Stomach (tissue), 8 donors: ENCODE measurements at regions not wholly inside any gene's neighbourhood (a gene's known extent, or its start where the extent isn't known, plus 50 kb on each side); places are given as distances from the start of the nearest gene placed in this dataset.

Experiments used
- DNase-seq, 2 donors: peaks; one replicate each; pipeline versions ENCODE4 v3.0.0 to v3.0.0-alpha.2; 2013 to 2019
- H3K27ac ChIP-seq, 5 donors: fragments of 200-600 bp in 4 of 5; sonication (generic) in 4 of 5; one replicate each; pipeline ENCODE4 v1.5.1; 2013 to 2019; ENCODE audit warnings: mild to moderate bottlenecking in 1 of 5, moderate library complexity in 1 of 5
- H3K27me3 ChIP-seq, 3 donors: fragments of 200-600 bp; sonication (generic); one replicate each; pipeline ENCODE4 v1.5.1; 2017 to 2019; ENCODE audit warnings: mixed run types in 1 of 3
- H3K36me3 ChIP-seq, 4 donors: fragments of 200-600 bp; sonication (generic); 1 replicate in 3 of 4; 2 replicates in 1 of 4; pipeline ENCODE4 v1.5.1; 2016 to 2019
- H3K4me1 ChIP-seq, 4 donors: fragments of 200-600 bp; sonication (generic); one replicate each; pipeline ENCODE4 v1.5.1; 2016 to 2019
- H3K4me3 ChIP-seq, 4 donors: fragments of 200-600 bp; sonication (generic) in 3 of 4; one replicate each; pipeline ENCODE4 v1.5.1; 2016 to 2019; ENCODE audit warnings: mild to moderate bottlenecking in 1 of 4
- H3K9me3 ChIP-seq, 4 donors: fragments of 200-600 bp; sonication (generic); one replicate each; pipeline ENCODE4 v1.5.1; 2016 to 2019
- EP300 ChIP-seq: sonication (generic); formaldehyde crosslinking; IDR thresholded peaks from one replicate; pipeline ENCODE4 v1.6.1; 2017; ENCODE audit warnings: antibody characterized with exemption
- POLR2A ChIP-seq, 4 donors: fragments of 450-650 bp; IDR thresholded peaks; one replicate each; pipeline ENCODE4 v1.6.1; 2016; ENCODE audit warnings: antibody characterized with exemption in 4 of 4, control low read depth in 2 of 4, mild to moderate bottlenecking in 1 of 4, moderate library complexity in 1 of 4
- POLR2AphosphoS5 ChIP-seq, 3 donors: sonication (generic); formaldehyde crosslinking; IDR thresholded peaks; one replicate each; pipeline ENCODE4 v1.6.1; 2016; ENCODE audit warnings: antibody characterized with exemption in 3 of 3
- WGBS, 5 donors: extraction: QIAGEN DNeasy Blood & Tissue Kit in 3 of 5; methylation state at CpG; one replicate each; pipeline versions ENCODE4 v1.1.5 to v1.1.7; 2013 to 2018; 5-methylcytosine and 5-hydroxymethylcytosine counted together
- intact Hi-C: fragments of 100-400 bp; cut with DNase I; formaldehyde crosslinking; loops from one replicate; pipeline ENCODE4 v1.15.1; 2023; ENCODE audit warnings: low total_unique reads
- TF ChIP-seq, protein P1 (sequence below), 7 experiments: fragments of 450-650 bp in 4 of 7; fragments of 200-600 bp in 3 of 7; sonication (generic) in 3 of 7; IDR thresholded peaks; one replicate each; pipeline ENCODE4 v1.5.1; 2016 to 2019; ENCODE audit warnings: antibody characterized with exemption in 7 of 7, control low read depth in 2 of 7, mild to moderate bottlenecking in 1 of 7
- donor health status: healthy with polysubstance abuse.
- donor health status: Bipolar disorder and iron deficiency.
- donor health status: healthy.

DNA sequence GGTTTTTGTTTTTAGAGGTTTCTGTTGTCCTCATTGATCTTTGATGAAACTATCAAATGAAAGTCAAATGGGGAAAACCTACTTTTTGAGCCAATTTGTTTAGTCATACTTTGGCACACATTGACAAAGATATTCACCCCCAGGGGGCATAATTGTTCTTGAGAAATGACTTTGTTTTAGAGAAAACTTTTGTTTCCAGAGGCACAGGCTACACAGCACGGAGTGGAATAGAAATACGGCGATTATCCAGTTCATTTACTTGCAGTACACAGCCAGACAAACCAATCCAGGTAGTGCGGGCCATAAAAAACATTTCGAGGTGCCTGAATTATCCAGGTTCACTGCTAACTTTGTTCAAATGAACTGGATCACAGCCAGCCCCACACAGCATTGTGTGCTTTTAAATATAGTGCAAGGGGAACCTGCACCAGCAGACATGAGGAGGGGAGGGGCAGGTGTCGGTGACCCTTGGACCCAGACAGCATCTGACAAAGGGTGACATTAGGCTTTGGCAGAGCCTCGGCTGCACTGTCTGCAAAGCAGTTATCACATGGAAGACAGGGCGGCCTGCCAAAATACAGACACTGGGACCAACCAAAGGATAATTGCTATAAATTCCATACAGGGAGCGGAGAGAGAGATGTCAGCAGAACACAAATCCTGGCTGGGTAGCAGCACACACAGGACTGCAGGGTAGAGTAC is 179.6 kb upstream of the NOCT start:
- TF ChIP-seq, protein P1, sequence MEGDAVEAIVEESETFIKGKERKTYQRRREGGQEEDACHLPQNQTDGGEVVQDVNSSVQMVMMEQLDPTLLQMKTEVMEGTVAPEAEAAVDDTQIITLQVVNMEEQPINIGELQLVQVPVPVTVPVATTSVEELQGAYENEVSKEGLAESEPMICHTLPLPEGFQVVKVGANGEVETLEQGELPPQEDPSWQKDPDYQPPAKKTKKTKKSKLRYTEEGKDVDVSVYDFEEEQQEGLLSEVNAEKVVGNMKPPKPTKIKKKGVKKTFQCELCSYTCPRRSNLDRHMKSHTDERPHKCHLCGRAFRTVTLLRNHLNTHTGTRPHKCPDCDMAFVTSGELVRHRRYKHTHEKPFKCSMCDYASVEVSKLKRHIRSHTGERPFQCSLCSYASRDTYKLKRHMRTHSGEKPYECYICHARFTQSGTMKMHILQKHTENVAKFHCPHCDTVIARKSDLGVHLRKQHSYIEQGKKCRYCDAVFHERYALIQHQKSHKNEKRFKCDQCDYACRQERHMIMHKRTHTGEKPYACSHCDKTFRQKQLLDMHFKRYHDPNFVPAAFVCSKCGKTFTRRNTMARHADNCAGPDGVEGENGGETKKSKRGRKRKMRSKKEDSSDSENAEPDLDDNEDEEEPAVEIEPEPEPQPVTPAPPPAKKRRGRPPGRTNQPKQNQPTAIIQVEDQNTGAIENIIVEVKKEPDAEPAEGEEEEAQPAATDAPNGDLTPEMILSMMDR (IDR thresholded peaks at IDR 0.05) = no peak
- TF ChIP-seq POLR2A (IDR thresholded peaks at IDR 0.05) = no peak
- no peak for TF ChIP-seq POLR2AphosphoS5 (IDR thresholded peaks at IDR 0.05)
- no peak for TF ChIP-seq EP300
- 60 to 76% (median 67%) methylated on average over 9 of the region's 9 CpGs for WGBS, 5 donors
- intact Hi-C loops = no loop called here
- Histone ChIP-seq H3K27me3 (no peaks in the 10 kb centered on the region), H3K27ac (no peak overlapping the region), H3K9me3 (no peaks in the 10 kb centered on the region), H3K4me1 (no peaks in the 10 kb centered on the region), H3K4me3 (no peak overlapping the region), H3K36me3 (no peaks in the 10 kb centered on the region)
- no peak for DNase-seq

GRCh38 chr4:138833974-138834373 is 181.6 kb upstream of the NOCT start:
- H3K9me3 ChIP-seq = no peaks in the 10 kb centered on the region
- peak in 1 of 2 donors; percentile 12 for DNase-seq
- H3K27me3 ChIP-seq = no peaks in the 10 kb centered on the region
- H3K4me1 ChIP-seq = no peaks in the 10 kb centered on the region
- intact Hi-C loops = no loop called here
- no peak overlapping the region for H3K4me3 ChIP-seq
- TF ChIP-seq POLR2A (IDR thresholded peaks at IDR 0.05) (no peak), POLR2AphosphoS5 (IDR thresholded peaks at IDR 0.05) (no peak), EP300 (no peak)
- TF ChIP-seq, protein P1 (IDR thresholded peaks at IDR 0.05) = no peak
- H3K36me3 ChIP-seq = no peaks in the 10 kb centered on the region
- no peak overlapping the region for H3K27ac ChIP-seq
- 46 to 59% (median 58%) methylated on average over 3 of the region's 3 CpGs for WGBS, 5 donors

- 71 to 95% (median 90%) methylated on average over 1 of the region's 1 CpG for WGBS, 5 donors
- intact Hi-C loops = no loop called here
Observed at GRCh38 chr4:138832563-138832962, 183.0 kb upstream of the NOCT start.

GRCh38 chr4:138831948-138832347 is 183.6 kb upstream of the NOCT start:
- intact Hi-C loops = no loop called here
- H3K27me3 ChIP-seq = no peaks in the 10 kb centered on the region
- H3K9me3 ChIP-seq = no peaks in the 10 kb centered on the region
- no peaks in the 10 kb centered on the region for H3K36me3 ChIP-seq
- no peak for DNase-seq
- no peak overlapping the region for H3K27ac ChIP-seq
- H3K4me3 ChIP-seq = no peak overlapping the region
- TF ChIP-seq, protein P1 (IDR thresholded peaks at IDR 0.05) = no peak
- no peak for TF ChIP-seq POLR2A (IDR thresholded peaks at IDR 0.05)
- TF ChIP-seq EP300 = no peak
- TF ChIP-seq POLR2AphosphoS5 (IDR thresholded peaks at IDR 0.05) = no peak
- WGBS, 5 donors = 56 to 68% (median 62%) methylated on average over 2 of the region's 2 CpGs
- H3K4me1 ChIP-seq = no peaks in the 10 kb centered on the region

More at GRCh38 chr4:138832563-138832962, 183.0 kb upstream of the NOCT start:
- Histone ChIP-seq H3K9me3 (no peaks in the 10 kb centered on the region), H3K4me1 (no peaks in the 10 kb centered on the region), H3K36me3 (no peaks in the 10 kb centered on the region), H3K27ac (no peak overlapping the region), H3K27me3 (no peaks in the 10 kb centered on the region), H3K4me3 (no peak overlapping the region)
- no peak for DNase-seq
- TF ChIP-seq EP300 (no peak), POLR2AphosphoS5 (IDR thresholded peaks at IDR 0.05) (no peak), POLR2A (IDR thresholded peaks at IDR 0.05) (no peak)
- TF ChIP-seq, protein P1 (IDR thresholded peaks at IDR 0.05) = no peak
